Stomach (tissue), 4 donors: ENCODE measurements at regions not wholly inside any gene's neighbourhood (a gene's known extent, or its start where the extent isn't known, plus 50 kb on each side); places are given as distances from the start of the nearest gene placed in this dataset.
"Not testable (repeated sequence)": the region's sequence is repeated elsewhere in the genome, so short reads cannot be mapped to it uniquely, and the experiment has no call there.

Experiments
- CTCF ChIP-seq, 7 experiments: fragments of 450-650 bp in 4 of 7; fragments of 200-600 bp in 3 of 7; sonication (generic) in 3 of 7; IDR thresholded peaks; one replicate each; pipeline ENCODE4 v1.5.1; 2016 to 2019; ENCODE audit warnings: antibody characterized with exemption in 7 of 7, control low read depth in 2 of 7, mild to moderate bottlenecking in 1 of 7
- POLR2A ChIP-seq, 4 donors: fragments of 450-650 bp; IDR thresholded peaks; one replicate each; pipeline ENCODE4 v1.6.1; 2016; ENCODE audit warnings: antibody characterized with exemption in 4 of 4, control low read depth in 2 of 4, mild to moderate bottlenecking in 1 of 4, moderate library complexity in 1 of 4
- POLR2AphosphoS5 ChIP-seq, 3 donors: sonication (generic); formaldehyde crosslinking; IDR thresholded peaks; one replicate each; pipeline ENCODE4 v1.6.1; 2016; ENCODE audit warnings: antibody characterized with exemption in 3 of 3

DNA sequence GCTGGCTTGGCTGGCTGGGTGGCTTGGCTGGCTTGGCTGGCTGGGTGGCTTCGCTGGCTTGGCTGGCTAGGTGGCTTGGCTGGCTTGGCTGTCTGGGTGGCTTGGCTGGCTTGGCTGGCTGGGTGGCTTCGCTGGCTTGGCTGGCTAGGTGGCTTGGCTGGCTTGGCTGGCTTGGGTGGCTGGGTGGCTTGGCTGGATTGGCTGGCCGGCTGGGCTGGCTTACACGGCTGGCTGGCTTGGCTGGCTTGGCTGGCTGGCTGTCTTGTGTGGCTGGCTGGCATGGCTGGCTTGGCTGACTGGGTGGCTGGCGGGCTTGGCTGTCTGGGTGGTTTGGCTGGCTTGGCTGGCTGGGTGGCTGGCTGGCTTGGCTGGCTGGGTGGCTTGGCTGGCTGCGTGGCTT is 437.0 kb downstream of the GOLGA6L6 start:
- not testable (repeated sequence) for TF ChIP-seq CTCF, POLR2AphosphoS5, POLR2A (IDR thresholded peaks at IDR 0.05)
